Prostate gland (tissue), 2 donors: ENCODE measurements at regions not wholly inside any gene's neighbourhood (a gene's known extent, or its start where the extent isn't known, plus 50 kb on each side); places are given as distances from the start of the nearest gene placed in this dataset.

Source experiments
- CTCF ChIP-seq, 4 experiments: fragments of 200-600 bp in 2 of 4; fragments of 450-650 bp in 2 of 4; sonication (generic) in 2 of 4; IDR thresholded peaks; 1 replicate in 3 of 4; 2 replicates in 1 of 4; pipeline ENCODE4 v1.5.1; 2016 to 2019; ENCODE audit warnings: antibody characterized with exemption in 4 of 4, mild to moderate bottlenecking in 2 of 4, moderate library complexity in 2 of 4
- POLR2A ChIP-seq: fragments of 450-650 bp; IDR thresholded peaks from one replicate; pipeline ENCODE4 v1.6.1; 2016; ENCODE audit warnings: antibody characterized with exemption, mild to moderate bottlenecking
- POLR2AphosphoS5 ChIP-seq: sonication (generic); formaldehyde crosslinking; IDR thresholded peaks from one replicate; pipeline ENCODE4 v1.6.1; 2017; ENCODE audit warnings: antibody characterized with exemption

DNA sequence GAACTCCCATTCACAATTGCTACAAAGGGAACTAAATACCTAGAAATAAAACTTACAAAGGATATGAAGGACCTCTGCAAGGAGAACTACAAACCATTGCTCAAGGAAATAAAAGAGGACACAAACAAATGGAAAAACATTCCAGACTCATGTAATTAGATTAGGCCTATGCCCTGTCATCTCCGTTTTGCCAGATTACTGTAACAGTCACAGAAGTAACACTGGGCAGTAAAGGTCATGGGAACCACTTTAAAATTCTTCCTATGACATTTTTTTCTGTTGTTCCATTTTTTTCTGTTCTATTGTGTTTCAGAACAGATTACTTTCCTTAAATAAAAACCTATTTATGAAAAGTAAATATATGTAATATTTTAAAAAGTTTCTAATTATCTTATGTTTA lies 199.4 kb upstream of the CENPE start:
- TF ChIP-seq CTCF (IDR thresholded peaks at IDR 0.05) (no peak), POLR2A (no peak), POLR2AphosphoS5 (no peak)
